SK-N-SH treated with all-trans-retinoic acid at 6 μM for 48 hours (cell line): ENCODE measurements at regions not wholly inside any gene's neighbourhood (a gene's known extent, or its start where the extent isn't known, plus 50 kb on each side); places are given as distances from the start of the nearest gene placed in this dataset.

Experiments used
- ARNTL ChIP-seq: fragments of 450-650 bp; formaldehyde crosslinking; IDR thresholded peaks from 2 replicates; pipeline ENCODE4 v1.5.0; 2020; ENCODE audit warnings: low read depth, mild to moderate bottlenecking, moderate library complexity, borderline replicate concordance
- CREB5 ChIP-seq: fragments of 250-450 bp; sonication (Bioruptor Pico); IDR thresholded peaks from 2 replicates; pipeline ENCODE4 v1.5.1; 2020; ENCODE audit warnings: low read depth, mild to moderate bottlenecking, moderate library complexity
- ESRRG ChIP-seq: fragments of 250-450 bp; sonication (Bioruptor Pico); IDR thresholded peaks from 2 replicates; pipeline ENCODE4 v1.6.1; 2021; ENCODE audit warnings: mild to moderate bottlenecking
- PATZ1 ChIP-seq: fragments of 250-450 bp; sonication (Bioruptor Pico); IDR thresholded peaks from 2 replicates; pipeline ENCODE4 v1.8.0; 2020; ENCODE audit warnings: mild to moderate bottlenecking, moderate library complexity, borderline replicate concordance
- SNAI2 ChIP-seq: fragments of 250-450 bp; sonication (Bioruptor Pico); IDR thresholded peaks from 2 replicates; pipeline ENCODE4 v1.5.0; 2020; ENCODE audit warnings: mild to moderate bottlenecking, moderate library complexity
- TCF4 ChIP-seq: fragments of 250-450 bp; sonication (Bioruptor Pico); IDR thresholded peaks from 2 replicates; pipeline ENCODE4 v1.8.0; 2021; ENCODE audit warnings: mild to moderate bottlenecking, moderate library complexity, borderline replicate concordance
- TOX ChIP-seq: fragments of 250-450 bp; sonication (Bioruptor Pico); IDR thresholded peaks from 2 replicates; pipeline ENCODE4 v1.8.0; 2021; ENCODE audit warnings: mild to moderate bottlenecking, moderate library complexity, borderline replicate concordance
- ZFP3 ChIP-seq: fragments of 250-450 bp; sonication (Bioruptor Pico); IDR thresholded peaks from 2 replicates; pipeline ENCODE4 v1.5.0; 2020; ENCODE audit warnings: mild to moderate bottlenecking, moderate library complexity
- ZNF565 ChIP-seq: fragments of 450-650 bp; formaldehyde crosslinking; conservative IDR thresholded peaks from 2 replicates; pipeline ENCODE4 v1.5.0; 2020; ENCODE audit warnings: low read depth, mild to moderate bottlenecking, moderate library complexity
- ZNF8 ChIP-seq: fragments of 450-650 bp; formaldehyde crosslinking; IDR thresholded peaks from 2 replicates; pipeline ENCODE4 v1.5.0; 2020; ENCODE audit warnings: mild to moderate bottlenecking, moderate library complexity
- TF ChIP-seq, protein P1 (sequence below): fragments of 250-450 bp; sonication (Bioruptor Pico); IDR thresholded peaks from 2 replicates; pipeline ENCODE4 v1.5.1; 2021; ENCODE audit warnings: mild to moderate bottlenecking, moderate library complexity
- TF ChIP-seq, protein P2 (sequence below): fragments of 250-450 bp; sonication (Bioruptor Pico); IDR thresholded peaks from 2 replicates; pipeline ENCODE4 v1.8.0; 2021; ENCODE audit warnings: low read depth, mild to moderate bottlenecking, moderate library complexity, borderline replicate concordance

DNA sequence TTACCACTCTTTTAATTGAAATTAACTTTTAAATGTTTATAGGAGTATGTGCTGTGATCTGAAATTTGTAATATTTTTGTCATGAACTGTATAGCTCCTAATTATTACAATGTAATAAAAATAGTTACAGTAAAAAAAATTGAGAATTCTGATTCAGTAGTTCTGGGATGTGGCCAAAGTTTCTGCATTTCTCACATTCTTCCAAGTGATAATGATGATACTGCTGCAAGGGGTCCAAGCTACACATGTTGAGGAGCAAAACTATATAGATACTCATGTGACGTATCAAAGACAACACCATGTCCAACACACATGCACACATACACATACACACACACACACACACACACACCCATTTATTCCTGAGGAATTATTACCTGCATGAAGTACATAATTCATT is 71.0 kb upstream of the FAM83B start:
- no peak for TF ChIP-seq ESRRG (CRISPR knock-in tag)
- TF ChIP-seq ZNF8 (CRISPR knock-in tag): no peak
- no peak for TF ChIP-seq ZFP3 (CRISPR knock-in tag)
- no peak for TF ChIP-seq TOX (CRISPR knock-in tag)
- no peak for TF ChIP-seq ZNF565 (CRISPR knock-in tag)
- no peak for TF ChIP-seq SNAI2 (CRISPR knock-in tag)
- TF ChIP-seq, protein P1, sequence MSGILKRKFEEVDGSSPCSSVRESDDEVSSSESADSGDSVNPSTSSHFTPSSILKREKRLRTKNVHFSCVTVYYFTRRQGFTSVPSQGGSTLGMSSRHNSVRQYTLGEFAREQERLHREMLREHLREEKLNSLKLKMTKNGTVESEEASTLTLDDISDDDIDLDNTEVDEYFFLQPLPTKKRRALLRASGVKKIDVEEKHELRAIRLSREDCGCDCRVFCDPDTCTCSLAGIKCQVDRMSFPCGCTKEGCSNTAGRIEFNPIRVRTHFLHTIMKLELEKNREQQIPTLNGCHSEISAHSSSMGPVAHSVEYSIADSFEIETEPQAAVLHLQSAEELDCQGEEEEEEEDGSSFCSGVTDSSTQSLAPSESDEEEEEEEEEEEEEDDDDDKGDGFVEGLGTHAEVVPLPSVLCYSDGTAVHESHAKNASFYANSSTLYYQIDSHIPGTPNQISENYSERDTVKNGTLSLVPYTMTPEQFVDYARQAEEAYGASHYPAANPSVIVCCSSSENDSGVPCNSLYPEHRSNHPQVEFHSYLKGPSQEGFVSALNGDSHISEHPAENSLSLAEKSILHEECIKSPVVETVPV (CRISPR knock-in tag): no peak
- no peak for TF ChIP-seq PATZ1
- TF ChIP-seq ARNTL (CRISPR knock-in tag): no peak
- TF ChIP-seq TCF4 (CRISPR knock-in tag): no peak
- TF ChIP-seq CREB5 (CRISPR knock-in tag): no peak
- TF ChIP-seq, protein P2, sequence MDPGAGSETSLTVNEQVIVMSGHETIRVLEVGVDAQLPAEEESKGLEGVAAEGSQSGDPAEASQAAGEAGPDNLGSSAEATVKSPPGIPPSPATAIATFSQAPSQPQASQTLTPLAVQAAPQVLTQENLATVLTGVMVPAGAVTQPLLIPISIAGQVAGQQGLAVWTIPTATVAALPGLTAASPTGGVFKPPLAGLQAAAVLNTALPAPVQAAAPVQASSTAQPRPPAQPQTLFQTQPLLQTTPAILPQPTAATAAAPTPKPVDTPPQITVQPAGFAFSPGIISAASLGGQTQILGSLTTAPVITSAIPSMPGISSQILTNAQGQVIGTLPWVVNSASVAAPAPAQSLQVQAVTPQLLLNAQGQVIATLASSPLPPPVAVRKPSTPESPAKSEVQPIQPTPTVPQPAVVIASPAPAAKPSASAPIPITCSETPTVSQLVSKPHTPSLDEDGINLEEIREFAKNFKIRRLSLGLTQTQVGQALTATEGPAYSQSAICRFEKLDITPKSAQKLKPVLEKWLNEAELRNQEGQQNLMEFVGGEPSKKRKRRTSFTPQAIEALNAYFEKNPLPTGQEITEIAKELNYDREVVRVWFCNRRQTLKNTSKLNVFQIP (CRISPR knock-in tag): no peak
